Activated naive CD4-positive, alpha-beta T cell treated with anti-CD3 and anti-CD28 coated beads, Interleukin-2, amount 10 ng/mL, durations not matched to agents 7 days and 5 days (primary cell): ENCODE measurements at regions not wholly inside any gene's neighbourhood (a gene's known extent, or its start where the extent isn't known, plus 50 kb on each side); places are given as distances from the start of the nearest gene placed in this dataset.

Experiments
- CTCF ChIA-PET: fragments of 350-600 bp; sonication (Branson Sonifier 250); formaldehyde crosslinking; loops from one replicate; lab custom pipeline; 2021; ENCODE audit warnings: antibody characterized with exemption; lab: Charles Lee
- DNase-seq: peaks from one replicate; pipeline ENCODE4 v3.0.0-alpha.2; 2020
- H3K27ac Mint-ChIP-seq: one replicate; pipeline ENCODE4 v1.8.0; 2021; ENCODE audit warnings: mild to moderate bottlenecking, moderate library complexity, mixed read lengths
- H3K27me3 Mint-ChIP-seq: one replicate; pipeline ENCODE4 v1.8.0; 2021; ENCODE audit warnings: mild to moderate bottlenecking, mixed read lengths
- H3K36me3 Mint-ChIP-seq: one replicate; pipeline ENCODE4 v1.8.0; 2021; ENCODE audit warnings: mixed read lengths
- H3K4me1 Mint-ChIP-seq: one replicate; pipeline ENCODE4 v1.8.0; 2021; ENCODE audit warnings: mixed read lengths
- H3K4me3 Mint-ChIP-seq: one replicate; pipeline ENCODE4 v1.8.0; 2021; ENCODE audit warnings: mild to moderate bottlenecking, moderate library complexity, mixed read lengths
- H3K9me3 Mint-ChIP-seq: one replicate; pipeline ENCODE4 v1.8.0; 2021; ENCODE audit warnings: mixed read lengths

- no peaks in the 10 kb centered on the region for H3K27me3 Mint-ChIP-seq
- H3K4me1 Mint-ChIP-seq: no peaks in the 10 kb centered on the region
- H3K4me3 Mint-ChIP-seq: no peak overlapping the region
- H3K9me3 Mint-ChIP-seq: no peaks in the 10 kb centered on the region
- H3K36me3 Mint-ChIP-seq: no peaks in the 10 kb centered on the region
- H3K27ac Mint-ChIP-seq: no peak overlapping the region
- CTCF ChIA-PET: no interaction called here
- no peak for DNase-seq
Measured at GRCh38 chr2:145366341-145366740, 846.4 kb upstream of the ZEB2 start.

DNA sequence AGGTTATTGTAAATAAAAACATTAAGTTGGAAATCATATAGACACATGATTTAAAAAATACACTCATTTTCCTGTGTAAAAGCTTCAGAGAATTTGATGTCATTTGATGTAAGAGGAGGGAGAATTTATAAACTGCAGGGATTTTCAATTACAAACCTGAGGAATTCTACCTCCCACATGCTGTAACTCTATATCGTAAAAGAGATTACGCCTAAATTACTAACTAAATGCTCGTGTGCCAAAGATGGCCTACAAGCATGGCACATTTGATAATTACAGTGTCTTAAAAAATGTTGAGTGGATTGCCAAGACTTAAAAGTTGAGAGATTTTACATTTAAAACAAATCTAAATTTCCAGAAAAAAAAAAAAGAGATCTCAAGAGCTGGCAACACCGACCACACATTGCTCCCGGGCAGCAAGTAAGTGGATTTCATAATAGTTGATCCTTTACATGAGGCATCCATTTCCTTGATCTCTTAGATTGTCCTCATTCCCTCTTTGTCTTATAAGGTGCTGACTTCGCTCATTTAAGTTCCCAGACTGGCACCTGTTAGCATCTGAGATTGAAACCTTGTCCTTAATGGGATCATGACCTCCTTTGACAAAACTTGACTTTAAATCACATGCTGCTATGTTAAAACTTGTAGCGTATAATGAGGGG, 840.3 kb upstream of the ZEB2 start:
- Mint-ChIP-seq H3K4me3 (no peak overlapping the region), H3K36me3 (no peaks in the 10 kb centered on the region), H3K9me3 (no peaks in the 10 kb centered on the region), H3K27me3 (no peaks in the 10 kb centered on the region), H3K4me1 (no peaks in the 10 kb centered on the region), H3K27ac (no peak overlapping the region)
- CTCF ChIA-PET: no interaction called here
- no peak for DNase-seq

DNA sequence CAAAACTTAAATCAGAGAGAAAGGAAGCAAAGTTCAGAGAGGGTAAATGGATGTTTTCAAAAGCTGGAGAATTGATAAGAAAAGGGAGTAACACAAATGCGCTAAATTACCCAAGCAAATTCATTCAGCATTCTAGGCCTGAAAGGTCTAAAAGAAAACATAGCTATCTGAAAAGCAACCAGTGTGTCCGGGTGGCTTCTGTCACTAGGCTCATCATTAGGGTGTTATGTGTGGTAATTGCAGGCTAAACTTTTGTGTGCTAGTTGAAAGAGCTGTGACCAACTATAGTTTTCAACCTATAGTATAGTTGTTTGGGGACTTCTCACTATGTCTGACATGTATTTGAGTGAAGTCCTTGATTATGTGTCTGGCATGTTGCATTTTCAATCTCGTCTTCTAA, 839.6 kb upstream of the ZEB2 start:
- Mint-ChIP-seq H3K9me3 (no peaks in the 10 kb centered on the region), H3K27me3 (no peaks in the 10 kb centered on the region), H3K4me1 (no peaks in the 10 kb centered on the region), H3K36me3 (no peaks in the 10 kb centered on the region), H3K4me3 (no peak overlapping the region), H3K27ac (no peak overlapping the region)
- CTCF ChIA-PET: no interaction called here
- no peak for DNase-seq

DNA sequence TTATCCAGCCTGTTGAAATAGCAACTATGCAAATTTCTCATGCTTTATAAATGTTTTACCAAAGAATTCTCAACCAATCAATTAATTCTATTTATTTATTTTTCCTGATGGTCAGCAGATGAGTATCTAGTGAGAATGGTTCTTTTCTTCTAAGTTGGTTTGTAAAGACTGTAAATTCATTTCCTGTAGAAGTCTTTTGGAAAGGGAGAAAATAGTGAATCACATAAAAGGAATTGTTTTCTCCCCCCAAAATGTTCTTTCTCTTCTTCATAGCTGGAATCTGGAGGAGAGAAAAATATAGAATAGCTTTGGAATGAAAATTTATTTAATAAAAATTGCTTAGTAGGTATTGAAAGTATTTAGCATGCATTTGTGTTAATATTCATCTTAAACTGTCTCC, 836.1 kb upstream of the ZEB2 start:
- no peak overlapping the region for H3K4me3 Mint-ChIP-seq
- no peaks in the 10 kb centered on the region for H3K9me3 Mint-ChIP-seq
- H3K27me3 Mint-ChIP-seq: no peaks in the 10 kb centered on the region
- CTCF ChIA-PET: no interaction called here
- H3K4me1 Mint-ChIP-seq: no peaks in the 10 kb centered on the region
- no peak for DNase-seq
- H3K36me3 Mint-ChIP-seq: no peaks in the 10 kb centered on the region
- H3K27ac Mint-ChIP-seq: no peak overlapping the region

DNA sequence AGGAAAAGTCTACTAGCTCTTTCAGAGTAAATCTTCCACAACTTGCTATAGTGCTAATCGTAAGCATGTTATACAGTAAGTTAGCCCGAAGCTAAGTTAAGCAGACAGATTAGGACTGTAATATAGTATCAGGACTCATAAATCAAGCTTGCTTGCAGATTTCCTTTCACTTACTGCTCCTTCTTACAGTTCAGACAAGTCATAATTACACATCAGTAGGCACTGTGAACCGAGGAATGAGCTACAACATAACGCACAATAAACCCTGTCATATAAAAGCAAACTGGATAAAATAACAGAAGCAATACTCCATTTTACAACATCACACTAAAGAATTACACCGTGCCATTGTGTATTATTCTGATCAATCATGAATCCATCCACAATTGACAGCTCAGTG, 832.6 kb upstream of the ZEB2 start:
- Mint-ChIP-seq H3K36me3 (no peaks in the 10 kb centered on the region), H3K27ac (no peak overlapping the region), H3K9me3 (no peaks in the 10 kb centered on the region), H3K4me1 (no peaks in the 10 kb centered on the region), H3K4me3 (no peak overlapping the region), H3K27me3 (no peaks in the 10 kb centered on the region)
- DNase-seq: no peak
- CTCF ChIA-PET: no interaction called here

DNA sequence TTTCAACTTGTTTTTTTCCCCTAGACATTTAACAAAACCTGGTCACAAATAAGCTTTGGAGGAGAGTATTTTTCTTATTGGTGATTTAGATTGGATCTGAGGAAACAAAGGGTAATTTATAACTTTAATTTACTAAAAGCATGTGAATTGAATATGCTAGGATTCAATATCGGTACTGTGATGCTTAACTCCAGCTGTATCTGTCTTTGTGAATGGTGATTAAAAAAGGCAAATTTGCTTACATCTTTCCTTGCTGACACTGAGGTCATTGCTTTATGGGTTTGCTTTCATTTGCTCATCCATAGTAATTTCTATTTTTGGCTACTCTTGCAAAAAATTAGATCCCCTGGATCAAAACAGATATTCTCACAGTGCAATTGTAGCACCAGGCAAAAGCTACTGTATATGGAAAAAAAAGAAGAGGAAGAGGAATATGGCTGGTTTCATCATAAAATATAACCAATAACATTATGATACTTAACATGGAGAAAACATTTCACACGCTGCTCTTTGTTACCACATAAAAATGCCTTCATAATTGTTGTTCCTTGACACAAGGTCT, 832.0 kb upstream of the ZEB2 start:
- no peaks in the 10 kb centered on the region for H3K36me3 Mint-ChIP-seq
- CTCF ChIA-PET: no interaction called here
- no peak for DNase-seq
- no peak overlapping the region for H3K27ac Mint-ChIP-seq
- no peak overlapping the region for H3K4me3 Mint-ChIP-seq
- H3K9me3 Mint-ChIP-seq: no peaks in the 10 kb centered on the region
- no peaks in the 10 kb centered on the region for H3K4me1 Mint-ChIP-seq
- H3K27me3 Mint-ChIP-seq: no peaks in the 10 kb centered on the region

GRCh38 chr2:145350011-145350410, 830.1 kb upstream of the ZEB2 start:
- H3K4me3 Mint-ChIP-seq: no peak overlapping the region
- no peak for DNase-seq
- no peaks in the 10 kb centered on the region for H3K36me3 Mint-ChIP-seq

GRCh38 chr2:145344076-145344724, 824.3 kb upstream of the ZEB2 start:
- Mint-ChIP-seq H3K4me1 (no peaks in the 10 kb centered on the region), H3K9me3 (peaks cover 4% of the 10 kb centered on the region), H3K4me3 (no peak overlapping the region), H3K27me3 (no peaks in the 10 kb centered on the region), H3K27ac (no peak overlapping the region), H3K36me3 (no peaks in the 10 kb centered on the region)
- no peak for DNase-seq
- CTCF ChIA-PET: interaction anchor here (0.7 kb wide), 1 partner anchor 382 kb away, joined by 3 read pairs; no protein-coding TSS in a partner anchor

More at GRCh38 chr2:145350011-145350410, 830.1 kb upstream of the ZEB2 start:
- Mint-ChIP-seq H3K27me3 (no peaks in the 10 kb centered on the region), H3K4me1 (no peaks in the 10 kb centered on the region), H3K27ac (no peak overlapping the region), H3K9me3 (no peaks in the 10 kb centered on the region)
- CTCF ChIA-PET: no interaction called here

DNA sequence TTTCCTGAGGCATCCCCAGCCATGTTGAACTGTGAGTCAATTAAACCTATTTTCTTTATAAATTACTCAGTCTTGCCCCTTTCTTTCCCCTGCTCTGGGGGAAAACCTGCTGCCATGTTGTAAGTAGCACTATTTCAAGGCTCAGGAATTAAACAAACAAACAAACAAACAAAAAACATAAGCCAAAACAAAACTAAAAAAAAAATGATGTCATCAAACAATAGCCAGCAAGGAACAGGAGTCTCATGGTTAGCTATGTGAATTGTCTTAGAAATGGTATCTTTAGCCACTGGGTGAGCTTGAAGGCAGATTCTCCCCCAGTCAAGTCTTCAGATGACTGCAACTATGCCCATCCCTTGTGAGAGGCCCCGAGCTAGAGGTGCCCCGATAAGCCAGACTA, 823.4 kb upstream of the ZEB2 start:
- Mint-ChIP-seq H3K36me3 (no peaks in the 10 kb centered on the region), H3K4me3 (no peak overlapping the region), H3K27ac (no peak overlapping the region), H3K27me3 (no peaks in the 10 kb centered on the region), H3K9me3 (peaks cover 4% of the 10 kb centered on the region), H3K4me1 (no peaks in the 10 kb centered on the region)
- CTCF ChIA-PET: no interaction called here
- no peak for DNase-seq

DNA sequence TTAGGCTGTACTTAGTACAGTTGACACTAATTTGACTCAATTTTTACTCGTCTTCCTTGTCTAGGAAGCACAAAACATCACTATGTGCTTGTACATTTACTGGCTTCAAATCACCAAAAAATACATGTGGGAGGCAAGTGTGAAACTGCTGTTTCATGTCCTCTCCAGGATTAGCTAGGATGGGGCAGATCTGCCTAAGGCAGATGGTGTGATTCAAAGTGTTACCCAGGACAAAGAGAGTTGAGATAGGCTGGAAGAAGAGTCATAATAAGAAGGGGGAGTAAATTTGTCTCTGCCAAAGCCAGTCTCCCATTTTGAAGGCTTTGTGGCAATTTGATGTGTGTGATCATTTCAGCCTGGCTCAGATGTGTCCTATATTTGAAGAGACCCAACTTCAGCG, 821.6 kb upstream of the ZEB2 start:
- CTCF ChIA-PET: no interaction called here
- H3K27me3 Mint-ChIP-seq: no peaks in the 10 kb centered on the region
- no peaks in the 10 kb centered on the region for H3K36me3 Mint-ChIP-seq
- DNase-seq: no peak
- peaks cover 4% of the 10 kb centered on the region for H3K9me3 Mint-ChIP-seq
- H3K4me1 Mint-ChIP-seq: no peaks in the 10 kb centered on the region
- H3K27ac Mint-ChIP-seq: no peak overlapping the region
- no peak overlapping the region for H3K4me3 Mint-ChIP-seq

GRCh38 chr2:145339646-145340045, 819.7 kb upstream of the ZEB2 start:
- no peak overlapping the region for H3K4me3 Mint-ChIP-seq
- no peaks in the 10 kb centered on the region for H3K27me3 Mint-ChIP-seq
- CTCF ChIA-PET: no interaction called here
- DNase-seq: no peak
- H3K4me1 Mint-ChIP-seq: no peaks in the 10 kb centered on the region
- H3K27ac Mint-ChIP-seq: no peak overlapping the region
- H3K36me3 Mint-ChIP-seq: no peaks in the 10 kb centered on the region
- H3K9me3 Mint-ChIP-seq: peaks cover 4% of the 10 kb centered on the region

DNA sequence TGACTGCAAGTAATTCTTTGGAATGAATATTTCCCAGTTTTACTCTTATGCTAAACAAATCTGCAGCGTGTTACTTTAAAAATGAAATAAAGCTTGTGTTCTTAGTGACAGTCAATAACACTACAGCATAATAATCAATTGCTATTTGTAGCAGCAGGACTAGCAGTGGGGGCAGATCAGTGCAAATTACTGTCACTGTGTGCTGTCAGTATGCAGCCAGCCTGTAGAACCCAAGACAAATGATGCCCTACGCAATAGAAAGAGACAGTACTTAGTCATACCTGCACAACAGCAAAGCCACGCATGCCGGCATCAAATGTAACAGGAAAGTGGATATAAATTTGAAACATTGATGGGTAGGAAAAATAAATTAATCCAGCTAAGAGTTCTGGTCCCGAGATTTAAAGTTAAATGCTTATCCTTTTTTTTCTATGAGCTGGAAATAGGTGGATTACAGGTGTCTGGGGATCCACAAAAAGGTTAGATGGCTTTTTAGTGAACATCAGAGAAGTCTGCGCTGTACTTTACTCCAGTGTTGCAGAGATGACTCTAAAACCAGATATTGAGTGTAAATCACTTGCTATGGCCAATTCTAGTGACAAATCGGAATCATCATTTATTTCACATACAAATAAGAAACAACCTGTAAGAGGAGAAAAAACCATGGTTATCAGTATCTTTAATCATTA, 812.4 kb upstream of the ZEB2 start:
- Mint-ChIP-seq H3K4me3 (no peak overlapping the region), H3K36me3 (no peaks in the 10 kb centered on the region), H3K4me1 (no peaks in the 10 kb centered on the region), H3K27me3 (no peaks in the 10 kb centered on the region), H3K9me3 (no peaks in the 10 kb centered on the region), H3K27ac (no peak overlapping the region)
- no peak for DNase-seq
- CTCF ChIA-PET: no interaction called here

- Mint-ChIP-seq H3K27ac (no peak overlapping the region), H3K9me3 (no peaks in the 10 kb centered on the region), H3K36me3 (no peaks in the 10 kb centered on the region), H3K4me1 (peaks cover 2% of the 10 kb centered on the region), H3K27me3 (no peaks in the 10 kb centered on the region), H3K4me3 (no peak overlapping the region)
- no peak for DNase-seq
- CTCF ChIA-PET: no interaction called here
Measured at GRCh38 chr2:145329971-145330370, 810.1 kb upstream of the ZEB2 start.

GRCh38 chr2:145325485-145325884, 805.6 kb upstream of the ZEB2 start:
- no peak for DNase-seq
- Mint-ChIP-seq H3K36me3 (no peaks in the 10 kb centered on the region), H3K4me1 (peaks cover 19% of the 10 kb centered on the region), H3K27ac (no peak overlapping the region), H3K4me3 (no peak overlapping the region), H3K27me3 (peaks cover 3% of the 10 kb centered on the region), H3K9me3 (no peaks in the 10 kb centered on the region)
- CTCF ChIA-PET: no interaction called here

GRCh38 chr2:145324748-145325147, 804.8 kb upstream of the ZEB2 start:
- peaks cover 19% of the 10 kb centered on the region for H3K4me1 Mint-ChIP-seq
- DNase-seq: no peak
- CTCF ChIA-PET: interaction anchor here (0.6 kb wide), 1 partner anchor 20 kb away, joined by 3 read pairs; no protein-coding TSS in a partner anchor
- no peaks in the 10 kb centered on the region for H3K36me3 Mint-ChIP-seq
- H3K27me3 Mint-ChIP-seq: peaks cover 3% of the 10 kb centered on the region
- no peak overlapping the region for H3K4me3 Mint-ChIP-seq
- no peak overlapping the region for H3K27ac Mint-ChIP-seq
- H3K9me3 Mint-ChIP-seq: no peaks in the 10 kb centered on the region
